Left cardiac atrium (tissue), 4 donors: ENCODE measurements at regions not wholly inside any gene's neighbourhood (a gene's known extent, or its start where the extent isn't known, plus 50 kb on each side); places are given as distances from the start of the nearest gene placed in this dataset.
"Not testable (repeated sequence)": the region's sequence is repeated elsewhere in the genome, so short reads cannot be mapped to it uniquely, and the experiment has no call there.

Experiments used
- ATAC-seq, 2 donors: fragments of 200-7000 bp; cut with Tn5 transposase; one replicate each; pipeline ENCODE4 v1.9.1; 2020; ENCODE audit warnings: mild to moderate bottlenecking in 2 of 2, moderate library complexity in 2 of 2
- DNase-seq: peaks from one replicate; pipeline ENCODE4 v3.0.0-alpha.2; 2020
- intact Hi-C, 2 donors: fragments of 100-400 bp; cut with DNase I; formaldehyde crosslinking; loops; one replicate each; pipeline versions ENCODE4 v1.14.1 to v1.15.1; 2022 to 2023
- donor health status: DM: no; HTN: yes; CAD: no.
- donor health status: DM: no; HTN: yes; CAD: no; lungs with severe emphysema.
- donor health status: DM: yes; HTN: yes; CAD: no.
- donor health status: Dilated cardiomyopathy.

DNA sequence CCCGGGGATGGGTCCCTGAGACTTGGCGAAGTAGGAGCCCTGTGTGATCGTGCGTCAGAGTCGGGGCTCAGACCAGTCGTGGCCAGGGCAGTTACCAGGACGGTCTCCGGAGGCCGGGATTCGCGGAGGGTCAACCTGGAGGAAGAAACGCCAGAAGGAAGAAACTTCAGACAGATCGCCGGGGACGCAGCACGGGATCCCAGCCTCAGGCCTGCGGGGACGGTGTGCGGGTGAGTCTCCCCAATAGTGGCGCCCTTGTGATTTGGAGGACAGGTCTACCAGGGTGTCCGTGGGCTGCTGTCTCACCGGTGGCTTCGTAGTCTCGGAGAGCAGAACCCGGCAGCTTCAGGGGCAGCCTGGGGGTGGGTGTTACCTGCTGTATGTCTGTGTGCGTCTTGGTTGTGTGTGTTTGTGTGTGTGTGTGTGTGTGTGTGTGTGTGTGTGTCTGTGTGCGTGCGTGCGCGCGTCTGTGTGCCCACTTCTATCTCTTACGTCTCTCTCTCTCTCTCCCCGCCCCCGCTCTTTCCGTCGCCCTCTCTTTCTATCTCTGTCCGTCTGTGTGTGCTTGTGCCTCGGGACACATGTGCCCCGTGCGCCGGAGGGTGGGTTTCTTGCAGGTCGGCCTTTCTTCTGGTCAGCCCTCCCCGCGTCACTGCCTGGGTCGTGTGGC lies 1406.4 kb upstream of the PCDH10 start:
- DNase-seq, ATAC-seq, intact Hi-C loops: not testable (repeated sequence)

DNA sequence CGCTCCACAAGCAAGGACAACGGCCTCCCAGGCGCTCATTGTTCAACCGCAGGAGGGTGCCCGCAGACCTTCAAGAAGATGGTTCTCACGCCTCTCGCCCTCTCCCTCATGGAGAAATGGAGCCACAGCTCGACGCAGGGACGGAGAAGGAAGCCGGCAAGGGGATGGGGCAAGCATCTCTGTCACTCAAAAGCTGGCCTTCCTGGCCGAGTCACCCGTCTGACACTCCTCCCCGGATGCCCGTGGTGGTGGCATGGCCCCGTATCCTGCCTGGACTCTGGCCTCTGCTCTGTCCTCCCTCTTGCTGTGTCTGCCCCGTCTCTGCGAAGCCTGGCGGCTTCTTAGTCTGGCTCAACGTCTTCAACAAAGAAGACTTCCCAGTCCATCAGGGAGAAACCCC lies 1405.7 kb upstream of the PCDH10 start:
- intact Hi-C loops, ATAC-seq: not testable (repeated sequence)
- peak; percentile 37 for DNase-seq

GRCh38 chr4:131747203-131747602 lies 1401.9 kb upstream of the PCDH10 start:
- DNase-seq, intact Hi-C loops, ATAC-seq: not testable (repeated sequence)

GRCh38 chr4:131749224-131749623 lies 1399.9 kb upstream of the PCDH10 start:
- intact Hi-C loops = not testable (repeated sequence)

GRCh38 chr4:131750006-131750405 lies 1399.1 kb upstream of the PCDH10 start:
- peak; percentile 37 for DNase-seq
- intact Hi-C loops, ATAC-seq: not testable (repeated sequence)

More at GRCh38 chr4:131749224-131749623, 1399.9 kb upstream of the PCDH10 start:
- not testable (repeated sequence) for ATAC-seq, DNase-seq

- DNase-seq = peak; percentile 55
- ATAC-seq, intact Hi-C loops: not testable (repeated sequence)
Observed at GRCh38 chr4:131750469-131750868, 1398.6 kb upstream of the PCDH10 start.

DNA sequence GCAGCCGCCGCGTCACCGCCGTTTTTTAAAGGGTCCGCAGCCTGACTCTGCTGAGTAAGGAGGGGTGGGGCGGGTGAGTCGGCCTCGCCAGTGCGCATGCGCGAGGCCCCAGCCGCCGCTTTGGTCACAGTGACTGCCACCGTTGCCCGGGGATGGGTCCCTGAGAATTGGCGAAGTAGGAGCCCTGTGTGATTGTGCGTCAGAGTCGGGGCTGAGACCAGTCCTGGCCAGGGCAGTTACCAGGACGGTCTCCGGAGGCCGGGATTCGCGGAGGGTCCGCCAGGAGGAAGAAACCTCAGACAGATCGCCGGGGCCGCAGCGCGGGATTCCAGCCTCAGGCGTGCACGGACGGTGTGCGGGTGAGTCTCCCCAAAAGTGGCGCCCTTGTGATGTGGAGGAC lies 1386.9 kb upstream of the PCDH10 start:
- DNase-seq, intact Hi-C loops: not testable (repeated sequence)

GRCh38 chr4:131764730-131765129 lies 1384.4 kb upstream of the PCDH10 start:
- intact Hi-C loops = no loop called here
- DNase-seq (peak; percentile 15), ATAC-seq (no peak)

More for the DNA sequence above, 1386.9 kb upstream of the PCDH10 start:
- not testable (repeated sequence) for ATAC-seq

- ATAC-seq, intact Hi-C loops, DNase-seq: not testable (repeated sequence)
Observed at GRCh38 chr4:131774382-131774781, 1374.7 kb upstream of the PCDH10 start.

DNA sequence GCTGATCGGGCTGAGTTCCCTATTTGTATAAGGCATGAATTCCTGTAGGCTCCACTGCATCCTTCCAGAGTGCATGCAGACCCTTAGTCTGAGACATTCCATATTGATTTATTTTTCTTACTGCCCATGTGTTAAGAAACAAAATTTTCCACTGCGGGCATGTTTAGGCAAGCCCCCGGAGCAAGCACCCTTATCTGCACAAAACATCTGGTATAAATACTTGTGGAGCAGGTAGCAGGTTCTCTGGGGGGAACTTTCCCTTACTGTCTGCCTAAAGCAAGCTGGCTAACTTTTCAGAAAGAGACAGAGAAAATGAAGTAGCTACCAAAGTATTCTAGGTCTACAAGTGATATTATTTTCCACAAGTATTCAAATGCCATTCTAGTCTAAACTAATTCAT lies 1338.5 kb upstream of the PCDH10 start:
- DNase-seq, intact Hi-C loops, ATAC-seq: not testable (repeated sequence)
